OCI-LY3 (cell line): ENCODE measurements at regions not wholly inside any gene's neighbourhood (a gene's known extent, or its start where the extent isn't known, plus 50 kb on each side); places are given as distances from the start of the nearest gene placed in this dataset.

Experiments used
- CTCF ChIP-seq: fragments of 200-600, 300-600 bp; sonication (generic); IDR thresholded peaks from 2 replicates; pipeline ENCODE4 v1.5.1; 2014; ENCODE audit warnings: antibody characterized with exemption, low read length, low read depth
- EZH2phosphoT487 ChIP-seq: fragments of 200-600 bp; shearing (Covaris generic); IDR thresholded peaks from 2 replicates; pipeline ENCODE4 v1.6.1; 2018; ENCODE audit warnings: antibody characterized with exemption, mixed run types, low read depth

- TF ChIP-seq CTCF (no peak), EZH2phosphoT487 (no peak)
These were observed 365.7 kb upstream of the CPEB2 start for GRCh38 chr4:14636563-14636962.
